ENCODE measurements at regions not wholly inside any gene's neighbourhood (a gene's known extent, or its start where the extent isn't known, plus 50 kb on each side); places are given as distances from the start of the nearest gene placed in this dataset.
"Not testable (repeated sequence)": the region's sequence is repeated elsewhere in the genome, so short reads cannot be mapped to it uniquely, and the experiment has no call there.

- no peaks in the 10 kb centered on the region for H3K27me3 ChIP-seq (replicated peaks; ENCODE audit: control insufficient read depth, insufficient read depth, low read length)
- no peak for DNase-seq (ENCODE audit: extremely low read depth, insufficient read length)
- no peaks in the 10 kb centered on the region for H3K36me3 ChIP-seq (ENCODE audit: control insufficient read depth, insufficient read depth, low read length)
- TF ChIP-seq, protein P1, sequence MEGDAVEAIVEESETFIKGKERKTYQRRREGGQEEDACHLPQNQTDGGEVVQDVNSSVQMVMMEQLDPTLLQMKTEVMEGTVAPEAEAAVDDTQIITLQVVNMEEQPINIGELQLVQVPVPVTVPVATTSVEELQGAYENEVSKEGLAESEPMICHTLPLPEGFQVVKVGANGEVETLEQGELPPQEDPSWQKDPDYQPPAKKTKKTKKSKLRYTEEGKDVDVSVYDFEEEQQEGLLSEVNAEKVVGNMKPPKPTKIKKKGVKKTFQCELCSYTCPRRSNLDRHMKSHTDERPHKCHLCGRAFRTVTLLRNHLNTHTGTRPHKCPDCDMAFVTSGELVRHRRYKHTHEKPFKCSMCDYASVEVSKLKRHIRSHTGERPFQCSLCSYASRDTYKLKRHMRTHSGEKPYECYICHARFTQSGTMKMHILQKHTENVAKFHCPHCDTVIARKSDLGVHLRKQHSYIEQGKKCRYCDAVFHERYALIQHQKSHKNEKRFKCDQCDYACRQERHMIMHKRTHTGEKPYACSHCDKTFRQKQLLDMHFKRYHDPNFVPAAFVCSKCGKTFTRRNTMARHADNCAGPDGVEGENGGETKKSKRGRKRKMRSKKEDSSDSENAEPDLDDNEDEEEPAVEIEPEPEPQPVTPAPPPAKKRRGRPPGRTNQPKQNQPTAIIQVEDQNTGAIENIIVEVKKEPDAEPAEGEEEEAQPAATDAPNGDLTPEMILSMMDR (IDR thresholded peaks at IDR 0.05; ENCODE audit: insufficient read depth, low read length, poor library complexity, severe bottlenecking): no peak
- no peak overlapping the region for H3K4me3 ChIP-seq (replicated peaks; ENCODE audit: low read depth, low read length)
Observed at GRCh38 chr5:39919876-39920275, 495.1 kb upstream of the DAB2 start.

GRCh38 chr5:39912906-39913305 is 488.1 kb upstream of the DAB2 start:
- Histone ChIP-seq H3K36me3 (ENCODE audit: control insufficient read depth, insufficient read depth, low read length) (no peaks in the 10 kb centered on the region), H3K27me3 (replicated peaks; ENCODE audit: control insufficient read depth, insufficient read depth, low read length) (no peaks in the 10 kb centered on the region), H3K4me3 (replicated peaks; ENCODE audit: low read depth, low read length) (no peak overlapping the region)
- DNase-seq (ENCODE audit: extremely low read depth, insufficient read length): no peak
- TF ChIP-seq, protein P1 (IDR thresholded peaks at IDR 0.05; ENCODE audit: insufficient read depth, low read length, poor library complexity, severe bottlenecking): no peak

- not testable (repeated sequence) for DNase-seq (ENCODE audit: extremely low read depth, insufficient read length); H3K4me3 ChIP-seq (replicated peaks; ENCODE audit: low read depth, low read length); H3K27me3 ChIP-seq (replicated peaks; ENCODE audit: control insufficient read depth, insufficient read depth, low read length); H3K36me3 ChIP-seq (ENCODE audit: control insufficient read depth, insufficient read depth, low read length)
Observed at GRCh38 chr5:39907267-39907951, 482.6 kb upstream of the DAB2 start.

DNA sequence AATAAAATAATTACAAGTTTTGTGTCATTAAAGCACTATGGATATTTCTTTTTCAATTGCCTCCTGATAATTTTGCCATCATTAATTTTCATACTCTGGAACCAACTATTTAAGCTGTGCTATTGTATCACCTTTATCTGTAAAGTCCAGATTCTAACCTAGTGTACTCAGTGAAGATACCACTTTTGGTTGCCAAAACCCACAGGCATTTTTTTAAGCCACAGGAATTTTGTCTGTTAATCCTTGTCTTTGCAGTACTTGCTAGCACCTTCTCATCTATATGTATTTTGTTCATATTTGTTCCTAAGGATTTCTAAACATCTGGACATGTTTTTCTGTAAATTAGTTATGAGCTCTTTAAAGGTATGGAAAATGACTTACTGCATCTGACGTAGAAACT is 481.4 kb upstream of the DAB2 start:
- TF ChIP-seq, protein P1 (IDR thresholded peaks at IDR 0.05; ENCODE audit: insufficient read depth, low read length, poor library complexity, severe bottlenecking): no peak
- no peak for DNase-seq (ENCODE audit: extremely low read depth, insufficient read length)
- no peaks in the 10 kb centered on the region for H3K27me3 ChIP-seq (replicated peaks; ENCODE audit: control insufficient read depth, insufficient read depth, low read length)
- H3K4me3 ChIP-seq (replicated peaks; ENCODE audit: low read depth, low read length): no peak overlapping the region
- H3K36me3 ChIP-seq (ENCODE audit: control insufficient read depth, insufficient read depth, low read length): no peaks in the 10 kb centered on the region

- H3K36me3 ChIP-seq (ENCODE audit: control insufficient read depth, insufficient read depth, low read length): no peaks in the 10 kb centered on the region
- no peak for DNase-seq (ENCODE audit: extremely low read depth, insufficient read length)
- TF ChIP-seq, protein P1 (IDR thresholded peaks at IDR 0.05; ENCODE audit: insufficient read depth, low read length, poor library complexity, severe bottlenecking): no peak
Observed at GRCh38 chr5:39905356-39905755, 480.6 kb upstream of the DAB2 start.

DNA sequence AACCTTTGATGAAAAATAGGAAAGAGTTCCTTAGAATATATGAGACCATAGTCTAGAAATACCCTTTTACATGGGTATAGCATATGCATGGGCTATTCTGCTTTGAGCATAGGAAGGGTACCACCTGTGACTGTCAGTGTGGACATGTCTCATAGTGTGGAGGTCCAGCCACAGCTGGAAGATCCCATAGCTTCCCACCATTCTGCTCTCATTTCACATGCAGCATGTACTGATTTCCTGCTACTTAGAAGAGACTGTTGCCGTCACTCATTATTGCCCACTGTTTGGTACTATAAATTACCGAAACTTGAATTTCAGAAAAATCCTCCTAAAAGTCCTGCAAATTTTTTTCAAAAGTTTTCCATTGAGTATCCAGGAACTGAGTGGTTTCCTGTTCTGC is 477.8 kb upstream of the DAB2 start:
- no peak for DNase-seq (ENCODE audit: extremely low read depth, insufficient read length)
- no peaks in the 10 kb centered on the region for H3K27me3 ChIP-seq (replicated peaks; ENCODE audit: control insufficient read depth, insufficient read depth, low read length)
- TF ChIP-seq, protein P1 (IDR thresholded peaks at IDR 0.05; ENCODE audit: insufficient read depth, low read length, poor library complexity, severe bottlenecking): no peak
- H3K36me3 ChIP-seq (ENCODE audit: control insufficient read depth, insufficient read depth, low read length): no peaks in the 10 kb centered on the region
- no peak overlapping the region for H3K4me3 ChIP-seq (replicated peaks; ENCODE audit: low read depth, low read length)

More at GRCh38 chr5:39905356-39905755, 480.6 kb upstream of the DAB2 start:
- H3K4me3 ChIP-seq (replicated peaks; ENCODE audit: low read depth, low read length): no peak overlapping the region
- H3K27me3 ChIP-seq (replicated peaks; ENCODE audit: control insufficient read depth, insufficient read depth, low read length): no peaks in the 10 kb centered on the region
